ENCODE measurements at regions not wholly inside any gene's neighbourhood (a gene's known extent, or its start where the extent isn't known, plus 50 kb on each side); places are given as distances from the start of the nearest gene placed in this dataset.
"Not testable (repeated sequence)": the region's sequence is repeated elsewhere in the genome, so short reads cannot be mapped to it uniquely, and the experiment has no call there.

DNA sequence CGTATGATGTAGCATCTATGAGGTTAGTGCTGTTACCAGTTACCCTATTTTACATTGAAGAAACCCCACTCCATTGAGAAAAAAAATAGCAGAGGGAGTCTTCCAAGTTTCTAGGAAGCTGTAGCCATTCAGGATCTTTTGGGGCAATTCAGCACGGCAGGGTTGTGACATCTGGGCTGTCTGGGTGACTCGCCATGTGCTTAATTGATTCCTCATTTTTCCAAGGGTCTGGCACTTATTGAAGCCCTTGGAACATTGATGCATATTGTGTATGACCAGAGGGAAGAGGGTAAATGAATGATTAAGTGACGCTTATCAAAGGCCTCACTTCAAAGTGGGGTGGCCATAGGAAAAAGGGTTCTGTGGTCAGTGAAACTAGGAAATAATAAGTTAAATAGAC lies 248.7 kb downstream of the ARHGAP12 start:
- DNase-seq, result no peak

DNA sequence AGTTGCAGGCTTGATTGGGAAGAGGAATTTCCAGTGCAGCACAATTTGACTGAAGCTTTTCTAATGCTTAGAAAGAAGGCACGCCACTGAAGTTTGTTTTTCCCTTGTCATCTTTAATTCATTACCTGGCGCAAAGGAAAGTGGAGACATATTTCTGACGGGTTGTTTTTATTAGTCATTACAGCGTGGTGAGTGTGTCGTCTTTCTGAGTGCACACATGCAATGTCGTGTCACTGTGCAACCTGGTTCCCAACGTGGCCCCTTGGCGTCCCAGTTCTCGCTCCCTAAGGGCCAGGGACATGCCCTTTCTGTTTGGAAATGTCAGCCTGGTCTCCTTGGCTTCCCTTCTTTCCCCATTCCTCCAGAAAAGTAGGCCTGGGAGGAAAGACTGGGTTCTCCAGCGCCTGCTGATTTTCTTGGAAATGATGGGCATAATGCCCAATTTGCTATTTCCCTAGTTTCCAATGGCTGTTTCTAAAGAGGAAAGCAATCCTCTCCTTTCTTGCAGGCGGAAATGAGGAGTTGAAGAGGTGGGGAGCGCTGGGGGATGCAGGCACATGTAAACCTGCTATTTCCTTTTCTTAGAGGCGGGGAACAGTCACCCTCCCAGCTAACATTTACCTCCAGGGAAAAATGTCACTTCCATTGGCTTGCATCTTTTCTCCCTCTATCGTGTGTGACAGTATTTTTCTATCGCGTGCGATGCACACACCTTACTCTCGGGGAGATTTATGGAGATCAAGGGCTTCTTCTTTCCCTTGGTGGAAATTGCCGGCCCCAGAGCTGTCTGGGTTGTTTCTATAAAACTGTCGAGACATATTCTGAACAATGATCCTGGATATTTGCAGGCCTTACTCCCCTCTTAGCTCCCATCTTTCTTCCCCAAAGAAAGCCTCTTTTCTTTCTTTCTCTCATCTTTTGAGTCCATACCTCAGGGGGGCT lies 249.8 kb downstream of the ARHGAP12 start:
- DNase-seq, result no peak

DNA sequence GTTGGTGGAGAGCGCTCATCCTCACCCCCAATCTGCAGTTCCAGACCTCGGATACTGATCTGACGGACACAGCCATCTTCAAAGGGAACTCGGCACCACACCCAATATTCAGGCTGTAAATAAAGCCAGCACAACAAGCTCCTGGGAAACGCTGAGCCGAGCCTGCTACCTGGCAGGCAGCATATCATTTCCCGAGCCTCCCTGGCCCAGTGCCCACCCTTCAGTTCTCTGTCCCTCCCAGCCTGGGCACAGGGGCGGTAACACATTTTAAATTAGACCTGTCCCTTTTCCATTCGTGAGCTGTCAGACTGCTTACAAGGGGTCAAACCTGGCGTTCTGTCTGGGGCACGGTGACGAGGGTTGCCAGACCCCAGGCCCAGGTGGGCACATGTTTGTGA lies 250.5 kb downstream of the ARHGAP12 start:
- no peak for DNase-seq

DNA sequence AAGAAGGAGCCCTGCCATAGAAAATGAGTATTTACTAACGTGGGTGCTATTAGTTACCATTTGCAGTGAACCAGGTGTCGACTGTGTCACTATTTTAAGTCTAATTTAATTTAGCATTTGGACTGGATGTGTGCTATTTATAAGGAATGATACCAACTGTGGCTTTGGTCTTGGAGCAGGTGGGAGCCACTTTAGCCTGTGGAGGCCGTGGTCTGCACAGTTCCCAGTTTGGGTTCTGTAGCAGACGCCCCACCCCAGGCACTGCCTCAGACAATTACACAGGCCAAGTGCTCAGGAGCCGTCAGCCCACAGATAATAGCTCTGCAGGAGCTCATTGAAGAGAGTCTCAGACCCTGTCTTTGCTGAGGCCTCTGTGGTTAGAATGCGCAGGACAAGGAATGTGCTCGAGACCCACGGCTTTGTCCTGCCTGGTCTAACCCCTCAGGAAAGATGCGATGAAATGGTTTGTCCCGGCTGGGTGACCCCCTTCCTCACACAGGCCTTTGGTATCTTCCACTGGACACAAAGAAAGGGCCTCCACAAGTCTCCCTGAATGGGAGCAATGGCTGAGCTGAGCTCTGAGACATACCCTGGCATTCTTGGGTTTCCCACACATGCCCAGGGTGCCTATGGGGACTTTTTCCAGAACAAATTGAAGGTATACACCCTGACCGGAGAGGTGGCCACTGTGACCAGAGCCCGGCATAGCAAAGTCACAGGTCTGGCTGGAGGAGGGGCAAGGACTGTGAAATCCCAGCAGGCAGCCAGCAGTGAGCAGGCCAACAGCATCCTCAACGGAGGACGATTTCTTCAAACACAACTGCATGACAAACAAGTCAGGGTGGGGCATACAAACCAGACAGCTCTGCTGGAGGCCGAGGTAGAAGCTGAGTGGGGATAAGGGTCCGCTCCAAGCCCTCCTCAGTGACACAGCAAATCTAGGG lies 251.2 kb downstream of the ARHGAP12 start:
- DNase-seq, result no peak

DNA sequence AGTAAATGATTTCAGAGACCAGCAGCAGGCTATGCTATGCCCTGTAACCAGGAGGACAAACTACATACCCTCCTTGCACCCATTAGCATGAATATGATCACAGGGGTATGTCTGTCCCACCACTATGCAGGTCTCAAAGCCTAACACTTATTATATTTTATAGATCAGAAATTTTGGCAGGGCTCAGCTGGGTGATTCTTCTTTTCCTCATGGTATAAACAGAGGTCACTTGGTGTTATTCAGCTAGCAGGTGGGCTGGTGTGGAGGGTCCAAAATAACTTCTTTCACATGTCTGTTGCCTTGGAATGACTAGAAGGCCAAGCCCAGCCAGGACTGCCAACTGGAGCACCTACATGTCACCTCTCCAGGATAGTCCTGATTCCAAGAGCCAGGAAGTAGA lies 252.9 kb downstream of the ARHGAP12 start:
- no peak for DNase-seq

DNA sequence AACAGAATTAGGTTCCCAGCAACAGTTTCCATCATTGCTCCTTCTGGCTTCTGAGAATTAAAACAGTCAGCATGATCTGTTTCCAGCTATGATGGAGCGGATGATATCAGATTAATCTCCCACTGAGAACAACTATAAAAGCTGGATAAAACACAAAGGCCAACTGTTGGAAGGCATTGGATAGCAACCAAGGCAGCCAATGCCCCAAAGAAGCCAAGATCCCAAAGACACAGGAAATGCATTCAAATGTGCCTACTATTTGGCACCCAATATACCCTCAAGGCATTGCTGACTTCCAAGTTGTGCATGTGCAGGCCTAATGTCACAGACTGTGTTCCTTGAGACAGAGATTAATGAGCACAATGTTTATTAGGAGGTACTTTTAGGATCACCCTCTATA lies 259.3 kb downstream of the ARHGAP12 start:
- DNase-seq, result peak; percentile 49 to 75

DNA sequence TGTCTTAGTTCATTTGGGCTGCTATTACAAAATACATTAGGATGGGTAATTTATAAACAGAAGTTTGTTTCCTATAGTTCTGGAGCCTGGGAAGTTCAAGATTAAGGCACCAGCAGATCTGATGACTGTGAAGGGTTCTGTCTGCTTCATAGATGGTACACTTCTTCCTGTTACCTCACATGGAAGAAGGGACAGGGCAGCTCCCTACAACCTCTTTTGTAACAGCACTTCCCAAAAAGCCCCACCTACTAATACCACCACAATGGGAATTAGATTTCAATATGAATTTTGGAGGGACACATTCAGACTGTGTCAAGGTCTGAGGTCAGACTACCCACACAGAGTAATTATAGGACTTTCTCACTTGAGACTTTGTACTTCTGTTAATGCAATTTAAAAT lies 260.3 kb downstream of the ARHGAP12 start:
- no peak for DNase-seq

DNA sequence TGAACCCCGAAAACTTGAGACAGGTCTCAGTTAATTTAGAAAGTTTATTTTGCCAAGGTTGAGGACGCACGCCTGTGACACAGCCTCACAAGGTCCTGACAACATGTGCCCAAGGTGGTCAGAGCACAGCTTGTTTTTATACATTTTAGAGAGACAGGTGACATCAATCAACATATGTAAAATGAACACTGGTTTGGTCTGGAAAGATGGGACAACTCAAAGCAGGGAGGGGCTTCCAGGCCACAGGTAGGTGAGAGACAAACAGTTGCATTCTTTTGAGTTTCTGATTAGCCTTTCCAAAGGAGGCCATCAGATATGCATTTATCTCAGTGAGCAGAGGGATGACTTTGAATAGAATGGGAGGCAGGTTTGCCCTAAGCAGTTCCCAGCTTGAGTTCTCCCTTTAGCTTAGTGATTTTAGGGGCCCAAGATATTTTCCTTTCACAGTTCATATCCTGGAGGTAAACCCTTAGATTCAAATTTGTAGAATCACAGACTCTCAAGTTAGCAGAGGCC lies 262.8 kb downstream of the ARHGAP12 start:
- not testable (repeated sequence) for DNase-seq

DNA sequence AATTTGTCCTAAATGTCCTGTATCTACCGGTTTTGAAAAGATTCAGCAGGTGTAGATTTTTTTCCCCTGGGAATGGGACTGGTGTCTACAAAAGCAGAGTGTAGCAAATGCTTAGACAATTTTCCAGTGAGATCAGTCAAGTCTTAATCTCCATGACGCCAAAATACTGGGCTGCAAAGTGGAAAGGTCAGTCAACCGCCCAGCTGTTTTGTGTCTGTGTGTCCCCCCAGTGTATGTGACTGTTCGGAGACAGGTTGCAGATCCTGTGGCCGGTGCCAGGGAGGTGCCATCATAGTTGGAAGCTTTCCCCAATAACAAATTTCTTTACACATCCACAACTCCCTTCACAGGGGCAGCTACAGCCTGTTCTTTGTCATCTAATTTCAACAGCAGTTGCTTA lies 263.8 kb downstream of the ARHGAP12 start:
- DNase-seq, result no peak

DNA sequence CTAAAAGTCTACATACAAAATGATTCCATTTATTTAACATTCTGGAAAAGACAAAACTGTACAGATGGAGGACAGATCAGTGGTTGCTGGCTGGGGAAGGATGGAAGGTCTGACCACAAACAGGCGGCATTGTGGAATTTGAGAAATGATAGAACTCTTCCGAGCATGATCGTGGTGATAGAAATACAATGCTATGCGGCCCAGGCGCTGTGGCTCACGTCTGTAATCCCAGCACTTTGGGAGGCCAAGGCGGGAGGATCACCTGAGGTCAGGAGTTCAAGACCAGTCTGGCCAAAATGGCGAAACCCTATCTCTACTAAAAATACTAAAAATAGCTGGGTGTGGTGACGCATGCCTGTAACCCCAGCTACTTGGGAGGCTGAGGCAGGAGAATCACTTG lies 264.6 kb downstream of the ARHGAP12 start:
- not testable (repeated sequence) for DNase-seq

DNA sequence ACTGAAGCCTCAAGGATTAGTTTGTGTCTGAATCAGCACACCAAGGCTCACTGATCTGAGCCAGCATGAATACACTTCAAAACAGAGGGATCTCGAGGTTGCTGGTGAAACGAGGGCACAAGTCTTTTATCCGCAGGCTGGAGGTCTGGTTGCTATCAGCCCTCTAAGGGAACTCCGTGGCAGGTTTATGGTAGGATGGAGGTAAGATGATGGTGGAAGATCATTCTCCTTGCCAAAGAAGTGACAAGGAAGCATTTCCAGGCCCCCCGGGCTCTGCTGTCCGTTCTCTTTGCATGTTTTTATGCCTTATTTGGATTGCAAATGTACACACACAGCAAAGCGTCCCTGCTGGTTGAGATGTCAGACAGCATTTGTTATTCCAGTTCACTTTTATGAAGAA lies 268.3 kb downstream of the ARHGAP12 start:
- DNase-seq, result no peak

DNA sequence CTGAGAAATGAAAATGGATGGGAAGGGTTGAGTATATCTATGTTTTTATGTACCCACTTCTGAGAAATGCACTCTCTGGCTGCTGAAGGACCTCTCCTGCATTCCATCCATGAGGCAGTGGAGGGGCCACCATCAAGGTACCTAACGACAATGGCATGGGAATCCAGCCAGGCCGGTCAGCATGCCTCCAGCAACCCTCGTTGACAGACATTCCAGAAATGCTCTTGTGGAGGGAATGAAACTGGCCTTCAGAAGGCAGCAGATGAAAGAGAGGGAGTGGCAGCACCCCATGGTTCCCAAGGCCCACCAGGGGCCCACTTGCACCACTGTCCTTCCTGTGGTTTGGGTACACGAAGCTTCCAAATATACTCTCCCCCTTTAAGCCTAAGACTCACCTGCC lies 269.0 kb downstream of the ARHGAP12 start:
- DNase-seq, result no peak

DNA sequence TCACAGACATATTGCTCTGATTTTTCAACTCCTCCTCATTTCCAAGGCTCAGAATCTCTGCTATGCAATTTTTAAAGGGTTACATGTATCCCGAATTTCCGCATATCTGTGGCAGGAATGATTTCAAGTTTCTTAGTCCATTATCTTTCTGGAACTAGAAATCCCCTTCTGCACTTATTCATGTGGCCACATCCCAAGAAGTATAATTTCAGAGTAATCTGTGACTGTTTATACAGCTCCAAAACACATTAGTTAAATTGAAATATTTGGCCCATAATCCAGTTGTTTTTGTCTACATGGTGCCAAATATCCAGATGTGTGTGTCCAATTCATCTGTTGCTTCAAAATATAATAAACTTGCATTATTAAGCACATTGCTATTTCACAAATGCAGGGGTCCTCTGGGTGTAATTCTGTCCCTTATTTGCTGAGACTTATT lies 271.2 kb downstream of the ARHGAP12 start:
- DNase-seq, result no peak

DNA sequence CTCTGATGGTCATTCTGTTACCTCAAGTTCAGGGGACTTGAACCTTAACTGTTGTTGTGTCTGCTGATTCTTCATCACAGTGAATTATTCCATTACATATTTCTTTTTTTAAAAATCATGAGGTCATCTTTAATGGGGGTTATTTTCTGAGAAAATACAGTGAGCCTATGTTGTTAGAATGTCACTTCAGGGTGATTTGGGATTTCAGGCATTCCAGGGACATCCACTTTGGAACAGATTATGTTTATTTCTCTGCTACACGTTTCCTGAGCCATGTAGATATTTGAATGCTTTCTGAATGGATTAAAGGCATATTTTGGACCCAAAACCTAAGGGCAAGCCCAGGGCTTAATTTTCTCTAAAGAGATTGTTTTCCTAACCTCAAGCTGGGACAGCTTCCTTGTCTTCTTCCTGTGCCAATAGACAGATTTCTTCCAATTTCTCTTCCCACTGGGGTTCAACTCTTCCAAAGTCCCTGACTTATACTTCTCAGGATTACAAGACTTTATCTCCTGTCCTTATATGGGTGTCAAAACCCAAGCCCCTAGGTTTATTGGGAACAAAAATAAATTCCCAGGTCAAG lies 271.7 kb downstream of the ARHGAP12 start:
- DNase-seq, result no peak

DNA sequence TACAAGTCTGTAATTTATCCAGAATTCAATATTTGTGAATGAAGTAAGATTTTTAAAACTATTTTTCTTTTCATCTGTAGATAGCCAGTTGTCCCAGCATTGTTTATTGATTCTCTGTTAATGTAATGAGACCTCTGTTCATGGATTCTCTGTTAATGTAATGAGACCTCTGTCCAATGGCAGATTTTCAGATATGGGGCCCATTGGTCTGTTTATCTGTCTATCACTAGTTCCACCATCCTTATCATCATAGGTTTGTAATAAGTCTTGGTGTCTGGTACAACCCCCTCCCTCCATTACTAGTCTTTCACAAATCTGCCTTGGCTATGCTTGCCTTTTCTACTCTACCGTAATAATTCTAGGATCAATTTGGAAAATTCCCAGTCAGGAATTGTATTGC lies 276.6 kb downstream of the ARHGAP12 start:
- DNase-seq, result no peak

DNA sequence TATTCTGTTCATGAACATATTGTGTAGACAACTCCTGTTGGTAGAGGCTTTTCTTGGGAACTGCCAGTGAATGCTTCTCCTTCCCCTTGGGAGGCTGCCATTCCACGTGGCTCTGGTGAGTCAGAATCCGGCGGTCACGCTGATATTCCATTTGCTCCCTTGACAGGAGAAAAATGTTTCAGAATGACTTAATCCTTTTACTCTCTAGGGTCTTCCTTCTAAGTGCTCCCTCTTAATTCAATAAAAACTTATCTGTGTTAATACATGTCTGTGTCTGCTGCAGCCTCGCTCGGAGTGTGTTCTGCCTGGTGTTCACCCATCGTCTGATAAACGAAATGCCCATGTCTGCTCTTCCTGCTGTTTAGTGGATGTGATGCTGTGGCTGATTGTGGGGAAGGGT lies 278.6 kb downstream of the ARHGAP12 start:
- peak in 1 of 2 donors; percentile 16 for DNase-seq

DNA sequence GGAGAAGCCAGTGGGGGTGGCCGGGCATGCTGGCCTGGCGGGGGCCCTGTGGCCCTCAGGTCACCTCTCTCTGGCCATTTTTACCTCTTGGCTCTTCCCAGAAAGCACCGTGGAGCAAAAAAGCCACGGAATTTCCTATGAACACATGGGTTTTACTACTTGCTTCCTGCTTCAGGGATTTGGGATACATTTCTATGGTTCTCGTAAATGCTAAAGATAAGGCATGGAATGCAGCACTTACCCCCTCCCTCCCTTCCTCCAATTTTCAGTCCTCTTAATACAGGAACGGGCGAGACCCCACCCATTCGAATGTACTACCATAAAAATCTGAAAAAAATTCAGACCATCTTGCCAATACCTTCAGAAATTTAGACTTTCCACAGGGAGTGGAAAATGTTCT lies 279.7 kb downstream of the ARHGAP12 start:
- no peak for DNase-seq

DNA sequence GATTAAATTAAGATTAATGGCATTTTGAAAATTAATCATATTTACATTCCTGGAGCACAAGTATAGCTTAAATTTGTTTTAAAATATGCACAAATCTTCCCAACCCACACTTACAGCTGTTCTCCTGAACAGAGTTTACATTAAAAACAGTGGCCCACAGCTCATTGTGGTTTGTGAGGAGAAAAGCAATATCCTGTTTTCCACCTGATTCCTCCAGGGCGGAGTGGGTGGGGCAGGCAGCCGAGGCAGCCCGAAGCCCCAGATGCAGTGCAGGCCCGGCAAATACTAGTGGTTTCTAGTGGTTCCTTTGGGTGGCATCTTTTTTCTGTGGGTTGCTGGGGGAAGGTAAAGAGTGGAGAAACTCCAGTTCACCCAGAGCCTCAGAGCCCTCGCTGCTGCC lies 280.8 kb downstream of the ARHGAP12 start:
- no peak for DNase-seq

DNA sequence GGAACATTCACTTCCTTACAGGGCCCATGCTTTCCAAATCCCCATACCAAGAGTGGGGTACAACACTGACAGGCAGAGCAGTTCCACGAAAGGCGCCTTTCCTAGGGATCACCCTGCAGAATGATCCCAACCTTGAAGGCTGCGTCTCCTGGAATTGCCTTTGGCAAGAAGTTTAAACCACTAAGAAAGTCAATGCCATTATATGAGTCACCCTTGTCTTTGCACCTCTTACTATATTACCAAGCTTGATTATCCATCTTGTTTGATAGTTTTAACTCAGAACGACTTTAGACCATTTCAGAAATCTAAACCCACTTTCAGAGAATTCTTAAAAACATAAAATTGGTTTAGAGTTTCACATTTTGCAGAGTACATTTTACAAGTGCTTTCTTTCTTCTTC lies 282.1 kb downstream of the ARHGAP12 start:
- no peak for DNase-seq

DNA sequence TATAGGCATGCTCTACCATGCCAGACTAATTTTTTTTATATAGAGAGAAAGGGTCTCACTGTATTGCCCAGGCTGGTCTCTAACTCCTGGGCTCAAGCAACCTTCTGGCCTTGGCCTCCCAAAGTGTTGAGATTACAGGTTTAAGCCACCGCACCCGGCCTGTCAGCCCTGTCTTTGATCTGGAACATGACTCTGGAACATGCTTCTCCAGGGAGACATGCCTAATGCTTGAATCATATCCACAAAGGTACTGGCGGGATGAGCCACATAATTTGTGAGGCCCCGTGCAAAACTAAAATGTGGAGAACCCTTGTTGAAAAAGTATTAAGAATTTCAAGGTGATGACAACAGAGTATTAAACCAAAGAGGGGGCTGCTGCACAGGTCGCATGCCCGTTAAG lies 282.8 kb downstream of the ARHGAP12 start:
- DNase-seq, result no peak

DNA sequence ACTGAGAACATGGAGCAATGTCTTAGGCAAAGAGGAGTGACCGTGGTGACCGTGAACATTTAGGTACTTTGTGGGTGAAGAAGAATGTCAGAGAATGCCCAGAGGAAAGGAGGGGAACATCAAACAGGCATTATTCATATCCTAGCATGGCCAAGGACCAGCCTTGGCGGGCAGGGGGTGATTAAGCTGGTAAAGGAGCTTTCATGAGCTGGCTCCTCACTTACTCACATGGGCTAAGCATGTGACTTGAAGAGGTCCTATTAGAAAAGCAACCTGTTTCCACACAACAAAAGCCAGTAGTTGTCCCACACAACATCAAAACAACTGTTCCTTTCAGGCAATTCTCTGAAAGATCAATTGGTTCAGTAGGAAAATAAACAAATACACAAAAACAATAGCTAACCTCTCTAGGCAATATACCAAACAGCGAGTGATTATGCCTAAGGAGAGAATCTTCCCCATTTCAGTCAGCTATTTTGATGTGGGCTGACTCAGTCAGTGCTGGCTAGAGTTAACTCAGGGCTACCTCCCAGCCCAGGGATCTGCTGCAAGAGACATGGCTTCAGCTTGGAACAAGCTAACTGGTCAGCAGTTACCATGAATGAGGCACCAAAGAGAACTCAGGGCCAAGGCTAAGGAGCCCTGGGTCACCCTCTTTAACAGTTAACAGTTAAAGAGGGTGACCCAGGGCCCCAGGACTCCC lies 283.5 kb downstream of the ARHGAP12 start:
- no peak for DNase-seq

DNA sequence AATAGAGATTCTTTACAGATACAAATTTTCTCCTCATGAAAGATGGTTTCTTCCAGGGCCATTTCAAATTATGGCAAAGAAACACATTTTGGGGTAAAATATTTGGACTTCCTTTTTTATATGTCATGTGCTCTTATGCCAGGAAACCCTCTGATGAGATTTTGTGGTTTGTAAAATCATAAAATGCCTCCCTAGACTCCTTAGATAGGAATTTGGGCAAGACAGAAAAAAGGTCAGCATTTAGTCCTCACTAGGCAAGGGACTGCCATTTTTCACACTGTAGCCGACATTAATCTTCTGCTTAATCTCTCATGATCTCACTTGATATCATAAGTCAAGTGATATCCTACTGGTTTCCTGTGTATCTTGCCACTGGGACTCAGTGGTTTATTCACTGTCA lies 286.4 kb downstream of the ARHGAP12 start:
- no peak for DNase-seq
